ENCODE measurements at regions not wholly inside any gene's neighbourhood (a gene's known extent, or its start where the extent isn't known, plus 50 kb on each side); places are given as distances from the start of the nearest gene placed in this dataset.

GRCh38 chr14:97457575-97458085 is 660.4 kb downstream of the VRK1 start:
- intact Hi-C loops (cut with DNase I; ENCODE audit: low total_unique reads): loop anchor here (5.0 kb wide), 1 partner anchor 1795 kb away; no protein-coding TSS in a partner anchor
- no peaks in the 10 kb centered on the region for H3K36me3 ChIP-seq
- H3K4me3 ChIP-seq: no peak overlapping the region
- H3K9me3 ChIP-seq: peaks cover 0 to 10% of the 10 kb centered on the region in 2 donors
- H3K27me3 ChIP-seq: peaks cover 0 to 28% of the 10 kb centered on the region in 2 donors
- no peak for DNase-seq (ENCODE audit: low spot score in 2 of 2)
- no peak overlapping the region for H3K27ac ChIP-seq
- TF ChIP-seq POLR2AphosphoS5 (IDR thresholded peaks at IDR 0.05) (no peak), POLR2A (IDR thresholded peaks at IDR 0.05) (no peak)
- TF ChIP-seq, protein P1, sequence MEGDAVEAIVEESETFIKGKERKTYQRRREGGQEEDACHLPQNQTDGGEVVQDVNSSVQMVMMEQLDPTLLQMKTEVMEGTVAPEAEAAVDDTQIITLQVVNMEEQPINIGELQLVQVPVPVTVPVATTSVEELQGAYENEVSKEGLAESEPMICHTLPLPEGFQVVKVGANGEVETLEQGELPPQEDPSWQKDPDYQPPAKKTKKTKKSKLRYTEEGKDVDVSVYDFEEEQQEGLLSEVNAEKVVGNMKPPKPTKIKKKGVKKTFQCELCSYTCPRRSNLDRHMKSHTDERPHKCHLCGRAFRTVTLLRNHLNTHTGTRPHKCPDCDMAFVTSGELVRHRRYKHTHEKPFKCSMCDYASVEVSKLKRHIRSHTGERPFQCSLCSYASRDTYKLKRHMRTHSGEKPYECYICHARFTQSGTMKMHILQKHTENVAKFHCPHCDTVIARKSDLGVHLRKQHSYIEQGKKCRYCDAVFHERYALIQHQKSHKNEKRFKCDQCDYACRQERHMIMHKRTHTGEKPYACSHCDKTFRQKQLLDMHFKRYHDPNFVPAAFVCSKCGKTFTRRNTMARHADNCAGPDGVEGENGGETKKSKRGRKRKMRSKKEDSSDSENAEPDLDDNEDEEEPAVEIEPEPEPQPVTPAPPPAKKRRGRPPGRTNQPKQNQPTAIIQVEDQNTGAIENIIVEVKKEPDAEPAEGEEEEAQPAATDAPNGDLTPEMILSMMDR (IDR thresholded peaks at IDR 0.05): no peak
- H3K4me1 ChIP-seq: no peaks in the 10 kb centered on the region

DNA sequence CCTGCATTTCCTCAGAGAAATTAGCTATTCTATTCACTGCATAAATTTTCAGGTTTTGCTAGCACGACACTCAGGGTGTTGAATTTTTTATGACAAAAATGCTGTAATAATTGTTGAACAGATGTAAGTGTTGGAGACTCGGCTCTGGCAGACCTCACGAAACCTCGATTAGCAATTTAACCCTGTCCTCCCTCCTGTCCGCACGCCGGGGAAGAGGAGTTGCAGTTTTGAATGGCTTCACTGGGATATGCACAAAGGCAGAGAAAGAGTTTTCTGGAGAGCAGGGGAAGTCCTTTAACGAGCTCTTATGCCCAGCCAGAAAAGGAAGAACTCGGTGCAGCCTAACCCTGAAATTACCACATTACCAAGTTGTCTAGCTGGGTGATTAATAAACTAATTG is 661.1 kb downstream of the VRK1 start:
- TF ChIP-seq POLR2AphosphoS5 (IDR thresholded peaks at IDR 0.05): no peak
- no peak for TF ChIP-seq POLR2A (IDR thresholded peaks at IDR 0.05)
- TF ChIP-seq, protein P1 (IDR thresholded peaks at IDR 0.05): no peak
- peaks cover 0 to 10% of the 10 kb centered on the region in 2 donors for H3K9me3 ChIP-seq
- DNase-seq (ENCODE audit: low spot score in 2 of 2): no peak
- peaks cover 0 to 28% of the 10 kb centered on the region in 2 donors for H3K27me3 ChIP-seq
- H3K36me3 ChIP-seq: no peaks in the 10 kb centered on the region
- H3K4me3 ChIP-seq: peak overlapping the region; percentile 5 to 52 (median 37)
- H3K4me1 ChIP-seq: no peaks in the 10 kb centered on the region
- intact Hi-C loops (cut with DNase I; ENCODE audit: low total_unique reads): loop anchor here (5.0 kb wide), 1 partner anchor 1794 kb away; no protein-coding TSS in a partner anchor
- no peak overlapping the region for H3K27ac ChIP-seq

DNA sequence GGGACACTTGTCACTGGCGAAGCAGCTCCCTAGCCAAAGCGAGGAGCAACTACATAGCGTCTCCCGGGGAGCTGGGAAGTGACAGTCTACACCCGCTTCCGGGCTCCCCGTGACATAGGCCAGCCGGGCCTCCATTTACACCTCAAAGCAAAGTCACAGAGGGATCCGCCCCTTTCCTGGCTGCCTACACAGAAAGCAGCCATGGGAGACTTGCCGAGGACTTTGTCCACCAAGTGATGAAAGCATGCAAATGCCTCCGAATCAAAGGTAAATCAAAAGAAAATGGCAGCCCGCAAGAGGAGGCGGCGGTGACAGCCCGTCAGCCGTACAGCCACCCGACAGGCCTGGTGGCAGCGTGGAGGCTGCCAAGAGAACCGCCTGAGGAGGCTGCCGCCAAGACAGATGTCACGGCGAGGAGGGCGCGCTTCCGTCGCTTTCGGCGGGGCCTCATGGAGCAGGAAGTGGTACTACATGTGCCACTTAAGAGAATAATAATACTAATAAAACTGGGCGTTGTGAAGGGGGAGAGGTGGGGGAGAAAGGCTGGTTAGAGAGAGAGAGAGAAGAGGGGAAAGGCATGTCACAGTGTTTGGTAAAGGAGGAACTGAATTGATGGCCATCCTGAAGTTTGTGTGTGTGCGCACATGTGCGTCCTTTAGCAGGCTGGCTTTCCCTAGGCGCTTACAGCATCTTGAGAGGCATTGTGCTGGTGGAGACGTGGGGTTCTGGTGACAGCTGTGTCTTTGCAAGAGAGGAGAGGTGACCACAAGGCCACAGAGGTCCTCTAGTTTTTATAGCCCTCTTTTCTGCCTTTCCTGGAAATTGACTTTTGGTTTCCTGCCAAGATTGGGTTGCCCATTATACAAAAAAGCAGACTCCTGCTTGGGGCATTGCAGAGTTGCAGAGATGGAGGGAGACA is 661.7 kb downstream of the VRK1 start:
- TF ChIP-seq POLR2AphosphoS5 (IDR thresholded peaks at IDR 0.05) (no peak), POLR2A (IDR thresholded peaks at IDR 0.05) (no peak)
- TF ChIP-seq, protein P1 (IDR thresholded peaks at IDR 0.05): no peak
- Histone ChIP-seq H3K4me3 (peak overlapping the region; percentile 5 to 52 (median 37)), H3K9me3 (peaks cover 0 to 10% of the 10 kb centered on the region in 2 donors), H3K4me1 (no peaks in the 10 kb centered on the region), H3K27ac (no peak overlapping the region), H3K27me3 (peaks cover 0 to 28% of the 10 kb centered on the region in 2 donors), H3K36me3 (no peaks in the 10 kb centered on the region)
- intact Hi-C loops (cut with DNase I; ENCODE audit: low total_unique reads): loop anchor here (5.0 kb wide), 1 partner anchor 1793 kb away; no protein-coding TSS in a partner anchor
- peak in 1 of 2 donors; percentile 19 for DNase-seq (ENCODE audit: low spot score in 2 of 2)

- no peak for DNase-seq (ENCODE audit: low spot score in 2 of 2)
- no peaks in the 10 kb centered on the region for H3K36me3 ChIP-seq
- H3K27ac ChIP-seq: no peak overlapping the region
- H3K4me1 ChIP-seq: no peaks in the 10 kb centered on the region
- H3K9me3 ChIP-seq: peaks cover 0 to 10% of the 10 kb centered on the region in 2 donors
- no peak overlapping the region for H3K4me3 ChIP-seq
- intact Hi-C loops (cut with DNase I; ENCODE audit: low total_unique reads): no loop called here
- H3K27me3 ChIP-seq: peaks cover 0 to 6% of the 10 kb centered on the region in 2 donors
- TF ChIP-seq POLR2AphosphoS5 (IDR thresholded peaks at IDR 0.05): no peak
Measured at GRCh38 chr14:97462081-97462480, 664.9 kb downstream of the VRK1 start.

DNA sequence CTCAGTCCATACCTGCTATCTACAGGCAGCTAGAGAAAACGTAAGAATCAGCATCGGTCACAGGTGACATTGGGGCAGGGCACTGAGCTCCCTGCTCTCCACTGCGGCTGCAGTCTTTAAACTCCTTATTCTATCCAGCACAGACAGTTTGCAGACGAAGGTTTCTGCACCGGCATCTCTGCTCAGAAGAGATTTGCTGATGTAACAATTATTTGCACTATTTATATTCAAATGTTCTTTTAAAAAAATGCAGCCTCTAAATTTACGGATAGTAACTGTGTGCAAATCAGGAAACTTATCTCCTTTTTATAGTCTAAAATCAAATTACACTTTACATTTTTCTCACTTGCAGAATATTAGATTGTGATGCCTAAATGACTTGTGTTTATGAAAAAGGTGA is 671.0 kb downstream of the VRK1 start:
- DNase-seq (ENCODE audit: low spot score in 2 of 2): no peak
- no peaks in the 10 kb centered on the region for H3K36me3 ChIP-seq
- no peaks in the 10 kb centered on the region for H3K4me1 ChIP-seq
- H3K27me3 ChIP-seq: peaks cover 0 to 3% of the 10 kb centered on the region in 2 donors
- H3K27ac ChIP-seq: no peak overlapping the region
- intact Hi-C loops (cut with DNase I; ENCODE audit: low total_unique reads): no loop called here
- TF ChIP-seq POLR2A (IDR thresholded peaks at IDR 0.05): no peak
- no peak for TF ChIP-seq POLR2AphosphoS5 (IDR thresholded peaks at IDR 0.05)
- TF ChIP-seq, protein P1 (IDR thresholded peaks at IDR 0.05): no peak
- H3K4me3 ChIP-seq: no peak overlapping the region
- H3K9me3 ChIP-seq: no peaks in the 10 kb centered on the region

Measured in breast epithelium (tissue), 4 donors.